GM18867 (cell line): ENCODE measurements at regions not wholly inside any gene's neighbourhood (a gene's known extent, or its start where the extent isn't known, plus 50 kb on each side); places are given as distances from the start of the nearest gene placed in this dataset.
A peak's percentile ranks its signal among the peaks of the same experiment; 100 is the strongest.
"Not testable (repeated sequence)": the region's sequence is repeated elsewhere in the genome, so short reads cannot be mapped to it uniquely, and the experiment has no call there.

ENCODE experiments used
- ATAC-seq: cut with Tn5 transposase; IDR thresholded peaks from one replicate; pipeline ENCODE4 v1.9.1; 2021; ENCODE audit warnings: mild to moderate bottlenecking, moderate library complexity; ENCODE audit not compliant: unreplicated experiment

DNA sequence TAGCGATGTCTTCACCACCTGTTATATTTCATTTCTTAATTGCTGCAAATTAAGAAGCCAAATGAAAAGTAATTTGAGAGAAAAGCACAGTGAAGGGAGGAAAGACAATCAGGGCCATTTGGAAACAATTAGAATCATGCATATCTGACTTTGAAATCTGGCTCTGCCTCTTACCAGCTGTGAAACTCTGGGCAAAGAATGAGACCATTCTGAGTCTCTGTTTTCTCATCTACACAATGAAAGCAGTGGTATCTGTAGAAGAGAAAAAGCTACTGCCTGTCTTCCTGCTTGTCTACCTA lies 334.5 kb upstream of the CYRIA start:
- ATAC-seq, result no peak

- ATAC-seq, result no peak
These were observed 333.9 kb upstream of the CYRIA start for GRCh38 chr2:16999347-17000183.

- ATAC-seq, result no peak
These were observed 312.7 kb upstream of the CYRIA start for GRCh38 chr2:16978301-16978700.

DNA sequence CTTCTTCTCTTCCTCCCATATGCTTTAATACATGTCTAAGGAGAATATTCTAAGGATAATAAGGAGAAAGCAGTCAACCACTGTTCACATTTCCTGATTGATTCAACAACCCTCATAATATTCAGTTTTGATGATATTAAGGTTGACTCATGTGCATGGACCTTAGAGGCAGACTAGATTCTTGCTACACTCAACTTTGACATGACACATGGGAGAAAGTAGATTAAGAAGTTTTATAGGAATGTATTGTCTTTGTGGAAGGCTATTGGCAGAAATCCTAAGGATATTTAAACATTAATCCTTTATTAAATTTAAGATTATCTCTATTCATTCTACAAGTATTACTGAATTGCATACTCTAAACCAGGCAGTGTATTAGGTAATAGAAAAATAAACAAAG lies 309.1 kb upstream of the CYRIA start:
- no peak for ATAC-seq

GRCh38 chr2:16973586-16974286 lies 308.1 kb upstream of the CYRIA start:
- no peak for ATAC-seq

- ATAC-seq, result no peak
These were observed 306.6 kb upstream of the CYRIA start for GRCh38 chr2:16972276-16972675.

GRCh38 chr2:16971722-16972234 lies 306.1 kb upstream of the CYRIA start:
- ATAC-seq, result no peak

- ATAC-seq, result not testable (repeated sequence)
These were observed 305.3 kb upstream of the CYRIA start for GRCh38 chr2:16970948-16971347.

DNA sequence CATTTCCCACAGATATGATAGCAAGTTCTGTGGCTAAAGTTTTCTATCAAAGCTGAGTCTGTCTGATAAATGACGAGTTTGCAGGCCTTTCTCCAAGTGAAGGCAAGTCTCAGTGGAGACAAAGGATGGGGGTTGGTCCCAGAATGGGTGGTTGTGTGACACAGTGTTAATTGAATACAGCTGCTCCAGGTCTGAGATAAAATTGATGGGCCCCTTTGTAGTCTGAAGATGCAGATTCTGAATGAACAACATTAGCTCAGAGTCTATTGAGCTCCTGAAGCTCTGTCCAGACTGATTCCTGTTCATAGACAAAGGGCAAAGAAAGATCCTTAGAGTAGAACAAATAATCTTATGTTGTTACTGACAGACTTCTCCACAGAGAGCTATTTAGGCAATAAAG lies 296.9 kb upstream of the CYRIA start:
- ATAC-seq, result no peak

GRCh38 chr2:16960579-16960978 lies 294.9 kb upstream of the CYRIA start:
- ATAC-seq, result peak; percentile 52

GRCh38 chr2:16958266-16958665 lies 292.6 kb upstream of the CYRIA start:
- no peak for ATAC-seq

DNA sequence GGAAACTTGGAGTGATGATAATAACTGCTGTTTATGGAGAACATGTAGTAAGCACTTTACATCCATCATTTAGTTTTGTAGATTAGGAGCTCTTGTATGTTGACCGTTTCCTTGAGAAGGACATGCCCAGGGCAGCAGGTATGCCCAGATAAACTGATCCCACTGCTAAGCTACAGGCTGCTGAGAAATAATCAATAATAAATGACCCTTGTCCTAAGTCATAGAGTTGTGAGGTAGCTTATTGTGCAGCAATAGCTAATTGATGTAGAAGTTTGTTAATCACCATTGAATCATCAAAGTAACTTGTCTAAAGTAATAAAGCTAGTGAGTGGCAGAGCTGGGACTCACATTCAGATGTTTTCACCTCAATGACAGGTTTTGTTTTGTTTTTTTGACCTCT lies 287.2 kb upstream of the CYRIA start:
- no peak for ATAC-seq

DNA sequence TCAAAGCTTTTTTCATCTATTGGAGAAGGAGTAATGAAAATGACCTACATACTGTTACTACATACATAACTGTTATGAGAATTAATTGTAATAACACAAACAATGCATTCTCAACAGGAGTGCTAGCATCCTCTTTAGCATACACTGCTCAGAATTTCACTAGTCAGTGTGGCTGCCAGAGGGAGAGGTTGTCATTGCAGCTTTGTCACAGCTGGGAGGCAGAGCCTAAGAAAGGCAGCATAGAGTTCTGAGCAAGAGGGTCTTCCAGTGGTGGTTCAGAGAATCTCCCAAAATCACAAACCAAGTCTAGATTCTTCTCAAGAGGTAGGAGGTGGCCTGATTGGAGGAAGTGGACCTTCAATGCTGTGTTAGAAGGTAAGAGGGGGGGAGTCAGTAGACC lies 286.7 kb upstream of the CYRIA start:
- no peak for ATAC-seq

GRCh38 chr2:16950436-16950835 lies 284.8 kb upstream of the CYRIA start:
- ATAC-seq, result no peak

DNA sequence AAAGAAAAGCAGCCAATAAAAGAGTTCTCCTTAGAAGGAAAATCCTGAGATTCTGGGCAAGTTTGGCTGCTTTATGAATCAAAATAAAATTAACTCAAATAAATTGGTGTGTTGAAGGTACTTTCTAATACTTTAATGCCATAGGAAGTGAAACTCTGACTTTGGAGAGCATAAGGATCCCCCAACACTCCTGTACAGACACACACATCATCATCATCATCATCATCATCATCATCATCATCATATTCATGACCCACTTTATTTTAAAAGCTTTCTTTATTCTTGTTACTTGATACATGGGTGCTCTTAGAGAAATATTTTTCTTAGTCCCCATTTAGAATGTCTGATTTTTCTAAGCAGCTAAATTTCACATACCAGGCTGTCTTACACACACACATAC lies 283.1 kb upstream of the CYRIA start:
- ATAC-seq, result no peak

DNA sequence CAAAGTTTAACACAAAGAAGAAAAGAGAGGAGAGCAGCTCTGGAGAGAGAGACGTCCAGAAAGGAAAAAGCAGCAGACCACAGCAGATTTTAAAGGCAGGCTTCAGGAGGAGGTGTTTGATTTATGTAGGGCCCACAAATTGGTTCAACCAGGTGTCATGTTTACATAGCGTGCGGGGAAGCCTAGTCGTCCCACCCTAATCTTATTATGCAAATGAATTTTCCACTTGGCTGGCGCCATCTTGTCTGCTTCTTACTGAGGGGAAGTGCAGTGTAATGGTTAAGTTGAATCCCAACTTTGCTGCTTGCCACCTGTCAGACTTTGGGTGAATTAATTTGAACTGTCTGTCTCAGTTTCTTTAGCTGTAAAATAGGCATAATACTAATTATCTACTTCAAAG lies 282.4 kb upstream of the CYRIA start:
- peak; percentile 56 for ATAC-seq

GRCh38 chr2:16943279-16943958 lies 277.8 kb upstream of the CYRIA start:
- no peak for ATAC-seq

- no peak for ATAC-seq
These were observed 274.6 kb upstream of the CYRIA start for GRCh38 chr2:16940214-16940613.

DNA sequence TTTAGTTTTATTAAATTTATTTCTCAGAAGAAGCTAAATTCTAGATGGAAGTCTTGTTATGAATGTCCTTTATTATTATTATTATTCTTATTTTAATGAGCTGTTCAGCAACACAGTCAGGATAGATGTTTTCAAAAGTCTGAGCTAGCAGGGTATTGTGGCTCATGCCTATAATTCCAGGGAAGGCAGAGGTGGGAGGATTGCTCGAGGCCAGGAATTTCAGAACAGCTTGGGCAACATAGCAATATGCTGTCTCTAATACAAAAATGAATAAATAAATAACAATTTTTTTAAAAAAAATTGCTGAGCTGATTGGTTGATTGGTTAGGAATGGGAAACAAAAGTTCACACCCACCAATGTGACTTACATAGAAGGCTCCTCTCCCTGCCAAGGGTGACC lies 274.1 kb upstream of the CYRIA start:
- ATAC-seq, result no peak

- ATAC-seq, result no peak
These were observed 267.7 kb upstream of the CYRIA start for GRCh38 chr2:16933355-16933754.

DNA sequence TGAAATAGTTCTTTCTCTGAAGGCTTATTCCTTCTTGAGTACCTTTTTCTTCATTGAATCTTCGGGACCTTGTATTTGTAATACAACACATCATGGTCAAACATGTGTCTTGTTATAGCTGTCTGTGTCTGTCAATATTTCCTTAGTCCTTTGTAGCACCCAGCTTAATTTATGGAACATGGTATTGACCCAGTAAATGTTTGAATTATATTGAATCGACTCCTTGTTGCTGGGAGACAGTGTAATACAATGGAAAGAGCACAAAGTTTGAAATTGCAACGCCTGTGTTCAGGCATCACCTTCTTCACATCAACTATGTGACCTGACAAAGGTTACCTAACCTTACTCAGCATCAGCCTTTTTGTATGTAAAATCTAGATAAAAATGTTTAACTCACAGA lies 267.2 kb upstream of the CYRIA start:
- ATAC-seq, result no peak

DNA sequence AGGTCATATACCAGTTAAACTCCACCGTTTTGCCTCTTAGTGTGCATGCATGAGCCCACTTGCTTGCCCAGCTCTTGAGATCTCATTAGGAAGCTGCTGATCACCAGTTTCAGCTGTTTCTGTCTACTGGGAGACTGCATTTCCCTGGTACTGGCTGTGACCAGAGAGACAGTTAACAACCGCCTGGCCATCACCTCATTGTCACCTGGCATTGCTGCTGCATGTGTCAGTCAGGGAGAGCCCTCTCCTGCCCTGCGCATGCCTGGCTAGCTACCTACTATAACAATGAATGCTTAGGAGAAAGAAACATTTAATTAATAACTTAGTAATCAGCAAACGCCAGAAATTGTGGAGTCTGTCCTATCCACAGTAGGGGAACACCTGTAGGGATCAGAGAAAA lies 265.8 kb upstream of the CYRIA start:
- no peak for ATAC-seq
